WERI-Rb-1 (cell line): ENCODE measurements at regions not wholly inside any gene's neighbourhood (a gene's known extent, or its start where the extent isn't known, plus 50 kb on each side); places are given as distances from the start of the nearest gene placed in this dataset.

ENCODE experiments used
- DNase-seq: peaks from one replicate; pipeline ENCODE4 v3.0.0-alpha.2; 2020
- H3K27ac ChIP-seq: fragments of 250-450 bp; sonication (Bioruptor Pico); 2 replicates; pipeline ENCODE4 v1.5.1; 2020; ENCODE audit warnings: mild to moderate bottlenecking, moderate library complexity
- H3K27me3 ChIP-seq: fragments of 250-450 bp; sonication (Bioruptor Pico); 2 replicates; pipeline ENCODE4 v1.5.1; 2021; ENCODE audit warnings: mild to moderate bottlenecking, low read depth, moderate library complexity; ENCODE audit not compliant: insufficient read depth, severe bottlenecking
- H3K36me3 ChIP-seq: fragments of 250-450 bp; sonication (Bioruptor Pico); 2 replicates; pipeline ENCODE4 v1.5.1; 2020; ENCODE audit warnings: mild to moderate bottlenecking, moderate library complexity
- H3K4me3 ChIP-seq: 2 replicates; pipeline ENCODE4 v1.5.1; 2011; ENCODE audit warnings: low read depth, mild to moderate bottlenecking, control low read depth, low read length
- H3K9me3 ChIP-seq: fragments of 250-450 bp; sonication (Bioruptor Pico); 2 replicates; pipeline ENCODE4 v1.5.1; 2021; ENCODE audit warnings: mild to moderate bottlenecking, moderate library complexity; ENCODE audit not compliant: severe bottlenecking
- CTCF ChIP-seq: IDR thresholded peaks from 2 replicates; pipeline ENCODE4 v1.5.1; 2011; ENCODE audit warnings: low read depth, mild to moderate bottlenecking, control low read depth, inconsistent platforms, low read length

- TF ChIP-seq CTCF, result no peak
- H3K36me3 ChIP-seq, result no peaks in the 10 kb centered on the region
- peak; percentile 64 for DNase-seq
- peak overlapping the region; percentile 51 for H3K27ac ChIP-seq
- H3K9me3 ChIP-seq, result peaks cover 14% of the 10 kb centered on the region
- H3K27me3 ChIP-seq, result peaks cover 86% of the 10 kb centered on the region
- H3K4me3 ChIP-seq, result peak overlapping the region; percentile 36
Measured at GRCh38 chr5:2112173-2113025, 229.7 kb upstream of the IRX4 start.

- H3K27me3 ChIP-seq, result peaks cover 85% of the 10 kb centered on the region
- H3K9me3 ChIP-seq, result peaks cover 14% of the 10 kb centered on the region
- no peaks in the 10 kb centered on the region for H3K36me3 ChIP-seq
- H3K4me3 ChIP-seq, result peak overlapping the region; percentile 36
- TF ChIP-seq CTCF, result no peak
- no peak for DNase-seq
- H3K27ac ChIP-seq, result peak overlapping the region; percentile 51
Measured at GRCh38 chr5:2111569-2112105, 228.9 kb upstream of the IRX4 start.

GRCh38 chr5:2110934-2111462, 228.3 kb upstream of the IRX4 start:
- Histone ChIP-seq H3K27ac (no peak overlapping the region), H3K4me3 (no peak overlapping the region), H3K27me3 (peaks cover 85% of the 10 kb centered on the region), H3K36me3 (no peaks in the 10 kb centered on the region), H3K9me3 (peaks cover 14% of the 10 kb centered on the region)
- no peak for DNase-seq
- TF ChIP-seq CTCF, result no peak

GRCh38 chr5:2110137-2110933, 227.6 kb upstream of the IRX4 start:
- H3K27ac ChIP-seq, result no peak overlapping the region
- no peak for TF ChIP-seq CTCF
- H3K9me3 ChIP-seq, result peaks cover 16% of the 10 kb centered on the region
- DNase-seq, result no peak
- peaks cover 85% of the 10 kb centered on the region for H3K27me3 ChIP-seq
- no peaks in the 10 kb centered on the region for H3K36me3 ChIP-seq
- H3K4me3 ChIP-seq, result no peak overlapping the region

- TF ChIP-seq CTCF, result no peak
- DNase-seq, result no peak
- Histone ChIP-seq H3K36me3 (no peaks in the 10 kb centered on the region), H3K4me3 (no peak overlapping the region), H3K27me3 (peaks cover 91% of the 10 kb centered on the region), H3K9me3 (peaks cover 16% of the 10 kb centered on the region), H3K27ac (no peak overlapping the region)
Measured at GRCh38 chr5:2109566-2109965, 226.8 kb upstream of the IRX4 start.
